Neural progenitor cell (in vitro differentiated cells): ENCODE measurements at regions not wholly inside any gene's neighbourhood (a gene's known extent, or its start where the extent isn't known, plus 50 kb on each side); places are given as distances from the start of the nearest gene placed in this dataset.

Experiments
- EZH2 ChIP-seq: fragments of 200-600 bp; sonication (generic); IDR thresholded peaks from 2 replicates; pipeline ENCODE4 v1.6.1; 2017; ENCODE audit warnings: antibody characterized with exemption, mild to moderate bottlenecking, moderate library complexity
- TF ChIP-seq, protein P1 (sequence below): fragments of 200-600 bp; sonication (generic); IDR thresholded peaks from 2 replicates; pipeline ENCODE4 v1.5.1; 2017; ENCODE audit warnings: antibody characterized with exemption, mild to moderate bottlenecking

DNA sequence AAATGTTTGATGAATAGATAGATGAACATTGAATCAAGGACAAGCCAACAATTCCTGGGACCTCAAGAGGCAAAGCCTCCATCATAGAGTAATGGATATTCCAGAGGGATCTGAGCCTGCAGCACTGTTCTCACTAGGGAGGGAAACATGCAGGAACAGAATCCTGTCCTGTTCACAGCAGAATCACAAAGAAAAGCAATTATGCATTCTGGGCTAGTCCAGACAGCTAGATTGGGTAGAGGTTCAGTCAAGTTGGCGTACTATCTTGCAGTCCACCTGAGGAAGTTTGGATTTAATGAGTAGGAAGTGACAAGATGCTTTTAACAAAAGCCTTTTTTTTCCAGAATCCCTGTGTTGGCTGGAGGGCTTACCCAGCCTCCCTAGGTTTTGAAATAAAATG lies 314.5 kb upstream of the SEMA6D start:
- TF ChIP-seq, protein P1, sequence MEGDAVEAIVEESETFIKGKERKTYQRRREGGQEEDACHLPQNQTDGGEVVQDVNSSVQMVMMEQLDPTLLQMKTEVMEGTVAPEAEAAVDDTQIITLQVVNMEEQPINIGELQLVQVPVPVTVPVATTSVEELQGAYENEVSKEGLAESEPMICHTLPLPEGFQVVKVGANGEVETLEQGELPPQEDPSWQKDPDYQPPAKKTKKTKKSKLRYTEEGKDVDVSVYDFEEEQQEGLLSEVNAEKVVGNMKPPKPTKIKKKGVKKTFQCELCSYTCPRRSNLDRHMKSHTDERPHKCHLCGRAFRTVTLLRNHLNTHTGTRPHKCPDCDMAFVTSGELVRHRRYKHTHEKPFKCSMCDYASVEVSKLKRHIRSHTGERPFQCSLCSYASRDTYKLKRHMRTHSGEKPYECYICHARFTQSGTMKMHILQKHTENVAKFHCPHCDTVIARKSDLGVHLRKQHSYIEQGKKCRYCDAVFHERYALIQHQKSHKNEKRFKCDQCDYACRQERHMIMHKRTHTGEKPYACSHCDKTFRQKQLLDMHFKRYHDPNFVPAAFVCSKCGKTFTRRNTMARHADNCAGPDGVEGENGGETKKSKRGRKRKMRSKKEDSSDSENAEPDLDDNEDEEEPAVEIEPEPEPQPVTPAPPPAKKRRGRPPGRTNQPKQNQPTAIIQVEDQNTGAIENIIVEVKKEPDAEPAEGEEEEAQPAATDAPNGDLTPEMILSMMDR, result no peak
- no peak for TF ChIP-seq EZH2
